ENCODE measurements at regions not wholly inside any gene's neighbourhood (a gene's known extent, or its start where the extent isn't known, plus 50 kb on each side); places are given as distances from the start of the nearest gene placed in this dataset.

GRCh38 chr4:1575418-1576303 is 108.5 kb downstream of the FAM53A start:
- Histone ChIP-seq H3K27me3 (ENCODE audit: control insufficient read depth in 2 of 2, insufficient read depth in 2 of 2, low read length in 2 of 2) (peaks cover 11% of the 10 kb centered on the region in 2 experiments), H4K20me1 (replicated peaks; ENCODE audit: control insufficient read depth, extremely low read depth, insufficient read depth, low read length) (no peaks in the 10 kb centered on the region), H3K36me3 (ENCODE audit: control insufficient read depth in 2 of 2, extremely low read depth in 1 of 2, insufficient read depth in 2 of 2, low read length in 2 of 2) (no peaks in the 10 kb centered on the region), H3K4me3 (replicated peaks in 1 of 3; ENCODE audit: insufficient read depth in 1 of 3, low read depth in 1 of 3, low read length in 3 of 3) (no peak overlapping the region), H3K4me1 (ENCODE audit: control insufficient read depth, extremely low read depth, insufficient read depth, low read length) (peaks cover 5% of the 10 kb centered on the region), H3K9ac (replicated peaks; ENCODE audit: extremely low read depth, insufficient read depth, low read length) (no peak overlapping the region), H3K79me2 (ENCODE audit: control insufficient read depth, insufficient read depth, low read length) (no peaks in the 10 kb centered on the region), H3K4me2 (ENCODE audit: insufficient read depth, low read length) (no peak overlapping the region), H3K9me1 (replicated peaks; ENCODE audit: control insufficient read depth, extremely low read depth, insufficient read depth, low read length) (no peaks in the 10 kb centered on the region), H3K27ac (ENCODE audit: insufficient read depth, low read depth, low read length) (no peak overlapping the region), H2AFZ (ENCODE audit: low read depth, low read length) (no peak overlapping the region), H3K9me3 (replicated peaks; ENCODE audit: control insufficient read depth, insufficient read depth, low read length) (no peaks in the 10 kb centered on the region)
- POLR2A ChIA-PET: no interaction called here
- TF ChIP-seq JUN (IDR thresholded peaks at IDR 0.05; ENCODE audit: borderline replicate concordance, insufficient read depth, insufficient read length, low read depth) (no peak), FOS (IDR thresholded peaks at IDR 0.05; ENCODE audit: borderline replicate concordance, insufficient read depth, low read length) (no peak), CTCF (IDR thresholded peaks at IDR 0.05; ENCODE audit: extremely low read depth in 1 of 2, insufficient read depth in 1 of 2, low read depth in 1 of 2, low read length in 2 of 2) (no peak), EZH2 (IDR thresholded peaks at IDR 0.05; ENCODE audit: borderline replicate concordance, low read depth, low read length, severe bottlenecking) (no peak), GATA2 (IDR thresholded peaks at IDR 0.05; ENCODE audit: insufficient read depth, insufficient read length, low read depth, low read length) (no peak), POLR2A (IDR thresholded peaks at IDR 0.05; ENCODE audit: low read depth, low read length) (no peak), MAX (IDR thresholded peaks at IDR 0.05; ENCODE audit: insufficient read depth, insufficient read length) (no peak), POLR2AphosphoS5 (IDR thresholded peaks at IDR 0.05; ENCODE audit: insufficient read depth, low read depth, low read length) (no peak), MYC (IDR thresholded peaks at IDR 0.05; ENCODE audit: low read depth, low read length) (no peak)
- no TSS peak for BruUV-seq (replicated peaks)
- intact Hi-C loops (cut with micrococcal nuclease) (no loop called here), dilution Hi-C loops (cut with MboI; ENCODE audit: extremely low pct_ligation_motif_present, low sequenced_read_pairs) (no loop called here)
- no peak for DNase-seq (ENCODE audit: low read depth, low spot score)
- CTCF ChIA-PET: no interaction called here
- no peak for FAIRE-seq

Measured in endothelial cell of umbilical vein (primary cell).